ENCODE measurements at regions not wholly inside any gene's neighbourhood (a gene's known extent, or its start where the extent isn't known, plus 50 kb on each side); places are given as distances from the start of the nearest gene placed in this dataset.

- H3K27me3 ChIP-seq, result no peaks in the 10 kb centered on the region
- H3K36me3 ChIP-seq, result no peaks in the 10 kb centered on the region
- H3K9me3 ChIP-seq, result no peaks in the 10 kb centered on the region
- intact Hi-C loops (cut with DNase I), result no loop called here
- TF ChIP-seq POLR2A (IDR thresholded peaks at IDR 0.05), result no peak
- no peak for TF ChIP-seq CTCF (IDR thresholded peaks at IDR 0.05)
- H3K4me1 ChIP-seq, result peaks cover 0 to 8% (median 0%) of the 10 kb centered on the region in 3 donors
- H3K27ac ChIP-seq, result no peak overlapping the region
- WGBS, 2 donors, result 58 to 76% methylated on average over 2 of the region's 2 CpGs
- no peak overlapping the region for H3K4me3 ChIP-seq
- DNase-seq, result no peak
These were observed 241.2 kb downstream of the CASP12 start for GRCh38 chr11:104657083-104657482.

GRCh38 chr11:104655066-104655465, 243.2 kb downstream of the CASP12 start:
- H3K4me3 ChIP-seq, result no peak overlapping the region
- no peaks in the 10 kb centered on the region for H3K27me3 ChIP-seq
- H3K36me3 ChIP-seq, result no peaks in the 10 kb centered on the region
- TF ChIP-seq CTCF (IDR thresholded peaks at IDR 0.05) (no peak), POLR2A (IDR thresholded peaks at IDR 0.05) (no peak)
- H3K27ac ChIP-seq, result no peak overlapping the region
- H3K9me3 ChIP-seq, result no peaks in the 10 kb centered on the region
- no peak for DNase-seq
- H3K4me1 ChIP-seq, result peaks cover 0 to 8% (median 0%) of the 10 kb centered on the region in 3 donors
- intact Hi-C loops (cut with DNase I), result no loop called here

DNA sequence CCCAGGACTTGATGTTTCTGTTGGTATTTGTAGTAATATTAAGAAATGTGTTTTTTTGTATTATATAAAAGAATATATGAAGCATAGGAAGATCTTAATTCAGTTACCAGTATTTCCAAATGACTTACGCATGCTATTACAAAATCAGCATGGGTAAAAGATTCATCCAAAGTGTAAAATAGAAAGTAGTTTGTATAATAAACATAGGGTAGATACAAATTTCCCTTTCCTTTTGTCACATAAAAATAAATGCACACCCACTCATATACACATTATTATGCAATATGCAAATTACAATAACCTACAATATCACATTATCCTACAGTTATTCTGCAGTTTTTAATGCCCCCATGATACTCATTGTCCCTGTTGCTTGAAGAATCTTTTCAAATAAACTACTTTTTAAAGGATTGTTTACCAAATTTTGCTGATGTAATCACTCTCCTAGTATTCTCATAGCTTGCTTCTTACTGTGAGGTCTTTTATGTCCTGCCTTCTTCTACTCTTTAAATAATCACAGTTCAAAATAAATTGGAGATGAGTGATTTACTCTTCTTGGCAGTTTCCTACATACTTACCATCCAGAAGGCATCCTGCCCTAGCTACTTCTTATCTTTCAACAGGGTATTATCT, 244.0 kb downstream of the CASP12 start:
- no peak overlapping the region for H3K4me3 ChIP-seq
- 95 to 97% methylated on average over 1 of the region's 1 CpG for WGBS, 2 donors
- H3K27me3 ChIP-seq, result no peaks in the 10 kb centered on the region
- H3K4me1 ChIP-seq, result peaks cover 0 to 8% (median 0%) of the 10 kb centered on the region in 3 donors
- no peak for DNase-seq
- H3K9me3 ChIP-seq, result no peaks in the 10 kb centered on the region
- H3K36me3 ChIP-seq, result no peaks in the 10 kb centered on the region
- no peak for TF ChIP-seq POLR2A (IDR thresholded peaks at IDR 0.05)
- TF ChIP-seq CTCF (IDR thresholded peaks at IDR 0.05), result no peak
- H3K27ac ChIP-seq, result no peak overlapping the region
- intact Hi-C loops (cut with DNase I), result no loop called here

GRCh38 chr11:104653407-104653806, 244.9 kb downstream of the CASP12 start:
- Histone ChIP-seq H3K27me3 (no peaks in the 10 kb centered on the region), H3K9me3 (no peaks in the 10 kb centered on the region), H3K27ac (no peak overlapping the region), H3K4me3 (no peak overlapping the region), H3K4me1 (peaks cover 0 to 8% (median 0%) of the 10 kb centered on the region in 3 donors), H3K36me3 (no peaks in the 10 kb centered on the region)
- no peak for TF ChIP-seq CTCF (IDR thresholded peaks at IDR 0.05)
- TF ChIP-seq POLR2A (IDR thresholded peaks at IDR 0.05), result no peak
- no peak for DNase-seq
- WGBS, 2 donors, result 16 to 25% methylated on average over 5 of the region's 5 CpGs
- intact Hi-C loops (cut with DNase I), result no loop called here

- intact Hi-C loops (cut with DNase I), result no loop called here
- Histone ChIP-seq H3K4me1 (peaks cover 0 to 8% (median 0%) of the 10 kb centered on the region in 3 donors), H3K27me3 (no peaks in the 10 kb centered on the region), H3K9me3 (no peaks in the 10 kb centered on the region), H3K27ac (no peak overlapping the region), H3K36me3 (no peaks in the 10 kb centered on the region), H3K4me3 (no peak overlapping the region)
- no peak for DNase-seq
- TF ChIP-seq POLR2A (IDR thresholded peaks at IDR 0.05), result no peak
- no peak for TF ChIP-seq CTCF (IDR thresholded peaks at IDR 0.05)
- 34 to 47% methylated on average over 4 of the region's 4 CpGs for WGBS, 2 donors
These were observed 245.3 kb downstream of the CASP12 start for GRCh38 chr11:104652996-104653395.
